NT2/D1 (cell line): ENCODE measurements at regions not wholly inside any gene's neighbourhood (a gene's known extent, or its start where the extent isn't known, plus 50 kb on each side); places are given as distances from the start of the nearest gene placed in this dataset.

Experiments used
- DNase-seq: peaks from one replicate; pipeline ENCODE4 v3.0.0-alpha.2; 2011; ENCODE audit warnings: low read depth, low spot score
- H3K27me3 ChIP-seq: 2 replicates; pipeline ENCODE4 v1.6.0; 2011; ENCODE audit warnings: mild to moderate bottlenecking; ENCODE audit not compliant: insufficient read length, insufficient read depth
- H3K36me3 ChIP-seq: 2 replicates; pipeline ENCODE4 v1.6.1; 2011; ENCODE audit warnings: mild to moderate bottlenecking, low read length, mixed read lengths; ENCODE audit not compliant: insufficient read depth, insufficient read length
- H3K4me1 ChIP-seq: 2 replicates; pipeline ENCODE4 v1.5.1; 2011; ENCODE audit not compliant: insufficient read depth, insufficient read length
- H3K4me3 ChIP-seq: 2 replicates; pipeline ENCODE4 v1.5.1; 2011; ENCODE audit warnings: low read depth; ENCODE audit not compliant: insufficient read length
- H3K9ac ChIP-seq: 2 replicates; pipeline ENCODE4 v1.6.0; 2011; ENCODE audit warnings: low read depth; ENCODE audit not compliant: insufficient read length
- H3K9me3 ChIP-seq: 2 replicates; pipeline ENCODE4 v1.5.1; 2011; ENCODE audit warnings: mild to moderate bottlenecking, low read length; ENCODE audit not compliant: insufficient read depth
- SUZ12 ChIP-seq: IDR thresholded peaks from 2 replicates; pipeline ENCODE4 v1.6.1; 2011; ENCODE audit not compliant: insufficient read length, insufficient read depth; ENCODE audit errors: extremely low read depth
- YY1 ChIP-seq: IDR thresholded peaks from 2 replicates; pipeline ENCODE4 v1.6.1; 2011; ENCODE audit not compliant: insufficient read length, insufficient read depth
- ZNF274 ChIP-seq: IDR thresholded peaks from 2 replicates; pipeline ENCODE4 v1.6.1; 2011; ENCODE audit warnings: mild to moderate bottlenecking, low read depth, low read length

GRCh38 chr1:96509339-96509738, 212.2 kb upstream of the PTBP2 start:
- TF ChIP-seq YY1 (no peak), ZNF274 (no peak), SUZ12 (no peak)
- H3K36me3 ChIP-seq: no peaks in the 10 kb centered on the region
- H3K9ac ChIP-seq: no peak overlapping the region
- no peak overlapping the region for H3K4me3 ChIP-seq
- no peaks in the 10 kb centered on the region for H3K9me3 ChIP-seq
- H3K4me1 ChIP-seq: no peaks in the 10 kb centered on the region
- no peak for DNase-seq
- no peaks in the 10 kb centered on the region for H3K27me3 ChIP-seq

DNA sequence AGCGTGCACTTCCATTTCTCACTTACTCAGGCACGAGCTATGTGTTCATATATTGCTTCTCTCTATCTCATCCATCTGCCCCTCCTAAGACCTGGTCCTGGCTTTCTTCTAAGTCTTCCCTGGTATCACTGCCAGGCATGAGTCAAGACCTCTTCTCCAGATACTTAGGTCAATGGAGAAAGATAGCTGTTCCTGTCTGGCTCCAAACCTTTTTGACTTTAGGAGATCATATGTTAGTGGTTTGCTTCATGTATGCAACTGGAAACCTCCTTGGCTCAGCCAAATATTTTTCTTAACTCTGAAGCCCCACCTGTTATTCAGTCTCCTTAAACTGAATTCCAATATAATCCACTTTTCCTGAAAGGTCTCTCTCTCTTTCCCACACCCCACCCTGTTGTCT, 211.6 kb upstream of the PTBP2 start:
- Histone ChIP-seq H3K9me3 (no peaks in the 10 kb centered on the region), H3K4me3 (no peak overlapping the region), H3K36me3 (no peaks in the 10 kb centered on the region), H3K4me1 (no peaks in the 10 kb centered on the region), H3K9ac (no peak overlapping the region), H3K27me3 (no peaks in the 10 kb centered on the region)
- TF ChIP-seq YY1: no peak
- no peak for TF ChIP-seq ZNF274
- no peak for TF ChIP-seq SUZ12
- DNase-seq: no peak

GRCh38 chr1:96510391-96510790, 211.2 kb upstream of the PTBP2 start:
- H3K4me3 ChIP-seq: no peak overlapping the region
- TF ChIP-seq ZNF274 (no peak), YY1 (no peak), SUZ12 (no peak)
- no peak for DNase-seq

DNA sequence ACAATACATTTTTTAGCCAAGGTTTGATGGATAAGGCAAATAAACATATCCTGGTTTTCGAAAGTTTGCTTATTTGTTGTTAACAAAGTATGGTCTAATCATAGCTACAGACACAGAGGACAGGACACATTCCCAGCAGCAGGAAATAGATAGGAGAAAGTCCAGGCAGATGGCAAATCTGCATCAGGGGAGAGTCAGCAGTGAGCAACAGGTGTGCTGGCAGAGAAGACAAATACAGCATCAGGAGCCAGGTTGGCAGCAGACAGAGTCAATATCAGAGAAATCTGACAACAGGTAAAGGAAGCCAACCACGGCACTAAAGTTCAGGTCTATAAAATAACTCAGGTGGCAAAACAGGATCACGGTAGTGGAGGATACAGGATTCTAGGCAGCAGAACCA, 210.7 kb upstream of the PTBP2 start:
- no peaks in the 10 kb centered on the region for H3K36me3 ChIP-seq
- H3K9ac ChIP-seq: no peak overlapping the region
- no peaks in the 10 kb centered on the region for H3K9me3 ChIP-seq
- TF ChIP-seq YY1 (no peak), ZNF274 (no peak), SUZ12 (no peak)
- no peaks in the 10 kb centered on the region for H3K27me3 ChIP-seq
- no peaks in the 10 kb centered on the region for H3K4me1 ChIP-seq
- no peak for DNase-seq
- H3K4me3 ChIP-seq: no peak overlapping the region

More at GRCh38 chr1:96510391-96510790, 211.2 kb upstream of the PTBP2 start:
- Histone ChIP-seq H3K9ac (no peak overlapping the region), H3K4me1 (no peaks in the 10 kb centered on the region), H3K27me3 (no peaks in the 10 kb centered on the region), H3K36me3 (no peaks in the 10 kb centered on the region), H3K9me3 (no peaks in the 10 kb centered on the region)

DNA sequence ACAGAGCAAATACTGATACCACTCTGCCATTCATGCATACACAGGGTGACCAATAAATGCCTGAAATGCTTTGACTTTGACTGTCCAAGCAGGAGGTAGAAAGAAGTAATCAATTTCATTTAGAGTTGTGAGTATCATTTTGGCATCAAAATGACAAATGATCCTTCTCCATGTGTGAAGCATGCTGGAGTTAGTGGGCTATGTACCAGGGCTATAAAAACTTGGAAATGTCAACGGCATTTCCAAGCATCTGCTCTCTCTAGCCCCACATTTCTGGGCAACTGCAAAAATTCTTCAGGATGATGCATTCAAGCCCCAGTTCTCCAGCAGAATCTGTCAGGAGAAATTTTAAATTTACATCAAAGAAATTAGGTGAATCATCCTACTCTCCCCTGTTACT, 208.4 kb upstream of the PTBP2 start:
- no peaks in the 10 kb centered on the region for H3K27me3 ChIP-seq
- no peaks in the 10 kb centered on the region for H3K36me3 ChIP-seq
- no peak overlapping the region for H3K4me3 ChIP-seq
- H3K4me1 ChIP-seq: no peaks in the 10 kb centered on the region
- no peaks in the 10 kb centered on the region for H3K9me3 ChIP-seq
- H3K9ac ChIP-seq: no peak overlapping the region
- no peak for TF ChIP-seq YY1
- TF ChIP-seq SUZ12: no peak
- TF ChIP-seq ZNF274: no peak
- no peak for DNase-seq

DNA sequence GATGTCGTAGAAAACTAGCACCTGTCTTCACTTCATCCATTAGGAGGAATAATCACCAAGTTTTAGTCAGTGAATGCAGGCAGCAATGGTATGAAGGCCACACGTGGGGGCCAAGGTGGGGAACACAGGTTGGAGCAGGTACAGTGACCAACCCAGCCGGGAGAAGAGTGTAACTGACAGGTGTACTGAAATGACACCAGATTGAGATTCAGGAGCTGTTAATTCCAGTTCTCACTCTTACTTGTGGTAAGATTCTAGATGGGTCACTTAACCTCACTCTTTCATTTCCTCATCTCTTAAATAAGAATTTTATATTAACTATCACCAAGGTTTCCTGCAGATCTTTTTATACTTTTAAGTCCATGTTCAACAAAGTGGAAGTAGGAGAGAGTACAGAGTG, 206.2 kb upstream of the PTBP2 start:
- H3K4me1 ChIP-seq: no peaks in the 10 kb centered on the region
- no peaks in the 10 kb centered on the region for H3K36me3 ChIP-seq
- no peaks in the 10 kb centered on the region for H3K9me3 ChIP-seq
- no peaks in the 10 kb centered on the region for H3K27me3 ChIP-seq
- H3K9ac ChIP-seq: no peak overlapping the region
- H3K4me3 ChIP-seq: no peak overlapping the region
- no peak for DNase-seq
- TF ChIP-seq SUZ12: no peak
- no peak for TF ChIP-seq ZNF274
- TF ChIP-seq YY1: no peak

DNA sequence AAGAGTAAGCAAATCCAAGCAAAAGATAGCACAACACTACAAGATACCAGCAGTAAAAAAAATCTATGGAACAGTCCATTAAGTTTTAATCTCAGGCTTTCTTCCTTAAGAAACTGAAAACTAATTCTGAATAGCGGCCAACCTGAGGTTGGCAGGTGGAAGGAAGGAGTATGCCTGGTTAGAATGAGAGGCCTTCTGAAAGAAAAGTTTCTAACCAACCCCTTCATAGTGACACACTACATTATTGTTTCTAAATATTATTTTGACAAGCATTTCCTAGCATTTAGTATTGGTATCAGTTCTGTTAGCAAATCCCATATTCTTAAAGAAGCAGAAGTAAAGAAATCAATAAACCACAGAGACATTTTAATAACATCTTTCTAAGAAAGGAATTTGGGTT, 205.7 kb upstream of the PTBP2 start:
- no peak for TF ChIP-seq SUZ12
- TF ChIP-seq YY1: no peak
- Histone ChIP-seq H3K4me3 (no peak overlapping the region), H3K9ac (no peak overlapping the region), H3K27me3 (no peaks in the 10 kb centered on the region), H3K36me3 (no peaks in the 10 kb centered on the region), H3K9me3 (no peaks in the 10 kb centered on the region), H3K4me1 (no peaks in the 10 kb centered on the region)
- no peak for DNase-seq

DNA sequence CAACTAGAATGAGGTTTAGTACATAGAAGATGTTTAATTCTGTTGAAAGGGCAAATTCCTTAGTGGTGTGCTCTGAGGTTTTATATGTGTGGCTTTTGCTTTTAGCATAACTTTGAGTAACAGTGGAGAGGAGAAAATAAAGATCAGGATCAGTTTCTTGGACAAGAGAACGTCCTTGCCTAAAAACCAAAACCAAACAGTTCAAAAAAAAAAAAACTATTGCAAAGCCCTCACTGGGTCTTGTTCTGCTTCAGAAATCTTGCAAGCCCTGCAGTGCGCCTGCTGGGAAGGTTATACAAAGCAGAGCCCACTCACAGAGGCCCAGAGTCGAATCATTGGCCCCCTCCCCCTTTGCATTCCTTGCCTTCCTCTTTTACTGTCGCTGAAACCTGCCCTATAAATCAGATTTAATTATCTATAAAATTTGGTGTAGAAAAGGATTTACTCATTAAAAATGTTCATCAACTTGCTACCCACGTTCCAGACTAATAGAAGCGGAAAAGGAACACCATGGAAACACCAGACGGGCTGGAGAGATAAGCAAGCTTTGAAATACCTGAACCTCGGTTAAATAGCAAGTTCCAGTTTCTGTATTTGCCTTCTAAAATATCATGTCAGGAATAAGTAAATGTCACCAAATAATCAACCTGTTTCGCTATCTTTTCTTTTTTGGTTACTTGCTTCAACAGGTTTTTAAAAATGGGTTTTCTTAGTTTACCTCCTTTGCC, 201.6 kb upstream of the PTBP2 start:
- Histone ChIP-seq H3K4me3 (no peak overlapping the region), H3K27me3 (no peaks in the 10 kb centered on the region), H3K4me1 (no peaks in the 10 kb centered on the region), H3K36me3 (no peaks in the 10 kb centered on the region), H3K9ac (no peak overlapping the region), H3K9me3 (no peaks in the 10 kb centered on the region)
- TF ChIP-seq YY1: no peak
- no peak for TF ChIP-seq ZNF274
- TF ChIP-seq SUZ12: no peak
- DNase-seq: peak; percentile 57
